ENCODE measurements at regions not wholly inside any gene's neighbourhood (a gene's known extent, or its start where the extent isn't known, plus 50 kb on each side); places are given as distances from the start of the nearest gene placed in this dataset.

GRCh38 chr2:23009545-23010149 lies 375.3 kb upstream of the KLHL29 start:
- H3K23ac ChIP-seq (ENCODE audit: low read depth, low read length), result no peak overlapping the region
- H3K9ac ChIP-seq (ENCODE audit: low read depth, low read length), result no peak overlapping the region
- H2AFZ ChIP-seq (replicated peaks; ENCODE audit: low read length, poor library complexity), result no peak overlapping the region
- no peak overlapping the region for H2BK5ac ChIP-seq (ENCODE audit: low read depth, low read length, poor library complexity, severe bottlenecking)
- H4K91ac ChIP-seq (ENCODE audit: insufficient read depth, low read depth, low read length), result no peak overlapping the region
- no peak overlapping the region for H2BK15ac ChIP-seq (ENCODE audit: low read depth, low read length)
- no peak overlapping the region for H4K8ac ChIP-seq (ENCODE audit: low read depth in 2 of 2, low read length in 2 of 2)
- DNase-seq (peak; percentile 30), ATAC-seq (ENCODE audit: low read depth) (no peak)
- H3K9me1 ChIP-seq (ENCODE audit: insufficient read depth, low read length), result no peaks in the 10 kb centered on the region
- H4K5ac ChIP-seq (ENCODE audit: low read depth, low read length), result no peak overlapping the region
- H3K4me1 ChIP-seq (ENCODE audit: control insufficient read depth, insufficient read depth, low read length), result no peaks in the 10 kb centered on the region
- H4K20me1 ChIP-seq (ENCODE audit: insufficient read depth, low read length), result no peaks in the 10 kb centered on the region
- no peak overlapping the region for H3K4ac ChIP-seq (ENCODE audit: low read depth, low read length)
- no peaks in the 10 kb centered on the region for H3K36me3 ChIP-seq (ENCODE audit: control insufficient read depth, insufficient read depth, low read length)
- no peak overlapping the region for H2AK9ac ChIP-seq (replicated peaks; ENCODE audit: low read depth, low read length, poor library complexity)
- in situ Hi-C loops (cut with MboI; ENCODE audit: low sequenced_read_pairs), result no loop called here
- H2AK5ac ChIP-seq (ENCODE audit: low read depth, low read length), result no peak overlapping the region
- H3K27me3 ChIP-seq (ENCODE audit: control insufficient read depth, insufficient read depth, low read length), result no peaks in the 10 kb centered on the region
- TF ChIP-seq RFX5 (IDR thresholded peaks at IDR 0.05; ENCODE audit: low read depth, low read length) (no peak), FOS (IDR thresholded peaks at IDR 0.05; ENCODE audit: low read depth, low read length) (no peak), SMC3 (IDR thresholded peaks at IDR 0.05; ENCODE audit: low read depth, low read length) (no peak), CEBPB (IDR thresholded peaks at IDR 0.05; ENCODE audit: low read depth, low read length) (no peak), BHLHE40 (IDR thresholded peaks at IDR 0.05; ENCODE audit: low read depth, low read length) (no peak), ELK1 (IDR thresholded peaks at IDR 0.05; ENCODE audit: borderline replicate concordance, low read depth, low read length) (no peak), MAZ (IDR thresholded peaks at IDR 0.05; ENCODE audit: borderline replicate concordance, low read depth, low read length) (no peak), CTCF (conservative IDR thresholded peaks at IDR 0.05; ENCODE audit: low read depth, low read length) (no peak), NFE2L2 (IDR thresholded peaks at IDR 0.05; ENCODE audit: low read depth, low read length) (no peak), POLR2A (IDR thresholded peaks at IDR 0.05; ENCODE audit: low read depth, low read length) (no peak), USF2 (IDR thresholded peaks at IDR 0.05; ENCODE audit: low read depth, low read length) (no peak), RCOR1 (IDR thresholded peaks at IDR 0.05; ENCODE audit: insufficient replicate concordance, low read length) (no peak)
- H3K27ac ChIP-seq (ENCODE audit: insufficient read depth, low read length), result no peak overlapping the region
- H3K18ac ChIP-seq (ENCODE audit: low read depth, low read length), result no peak overlapping the region
- POLR2A ChIA-PET (ENCODE audit: unreplicated experiment), result no interaction called here
- H3K4me2 ChIP-seq (ENCODE audit: low read depth, low read length), result no peak overlapping the region
- dilution Hi-C loops (cut with HindIII; ENCODE audit: low sequenced_read_pairs, unreplicated experiment), result no loop called here
- no peak overlapping the region for H2BK20ac ChIP-seq (ENCODE audit: low read depth, low read length)
- H3K4me3 ChIP-seq (ENCODE audit: insufficient read depth, low read depth, low read length), result no peak overlapping the region
- CTCF ChIA-PET, result no interaction called here
- no TSS peak for BruUV-seq (replicated peaks)
- WGBS, 2 experiments (ENCODE audit: extremely low coverage in 2 of 2, insufficient read length in 1 of 2), result 44% methylated on average over 2 of the region's 7 CpGs; no CpG with 5 or more reads in 1 of the 2 experiments
- no peak overlapping the region for H2BK120ac ChIP-seq (ENCODE audit: low read depth, low read length)
- H3K79me1 ChIP-seq (ENCODE audit: low read depth in 1 of 2, low read length in 2 of 2), result no peaks in the 10 kb centered on the region
- H3K9me3 ChIP-seq (ENCODE audit: control insufficient read depth, insufficient read depth, low read length), result peaks cover 14% of the 10 kb centered on the region
- no peak overlapping the region for H3K56ac ChIP-seq (ENCODE audit: extremely low read depth, insufficient read depth, low read length)
- no peak overlapping the region for H3K14ac ChIP-seq (replicated peaks; ENCODE audit: low read depth, low read length)
- intact Hi-C loops (cut with micrococcal nuclease), result no loop called here

Data from IMR-90 (cell line).